WTC11 (cell line): ENCODE measurements at regions not wholly inside any gene's neighbourhood (a gene's known extent, or its start where the extent isn't known, plus 50 kb on each side); places are given as distances from the start of the nearest gene placed in this dataset.

Source experiments
- ATAC-seq: fragments of 200-7000 bp; cut with Tn5 transposase; 2 replicates; pipeline ENCODE4 v1.10.0; 2021; ENCODE audit warnings: mild to moderate bottlenecking, moderate library complexity
- CTCF ChIA-PET: fragments of 300-600 bp; sonication (Branson Sonifier 250); formaldehyde crosslinking; loops from one replicate; lab custom pipeline; 2021; ENCODE audit warnings: antibody characterized with exemption; lab: Charles Lee
- POLR2A ChIA-PET: fragments of 350-600 bp; sonication (Branson Sonifier 250); formaldehyde crosslinking; loops from one replicate; lab custom pipeline; 2021; ENCODE audit warnings: antibody characterized with exemption; lab: Charles Lee
- DNase-seq: peaks from one replicate; pipeline ENCODE4 v3.0.0; 2021; ENCODE audit warnings: low spot score
- H3K27ac Mint-ChIP-seq: 2 replicates; pipeline ENCODE4 v1.8.0; 2021; ENCODE audit warnings: mixed read lengths
- H3K27me3 Mint-ChIP-seq: 2 replicates; pipeline ENCODE4 v1.8.0; 2021; ENCODE audit warnings: low read depth, mild to moderate bottlenecking, moderate library complexity, mixed read lengths
- H3K36me3 Mint-ChIP-seq: 2 replicates; pipeline ENCODE4 v1.8.0; 2021; ENCODE audit warnings: mixed read lengths
- H3K4me1 Mint-ChIP-seq: 2 replicates; pipeline ENCODE4 v1.8.0; 2022; ENCODE audit warnings: mixed read lengths
- H3K4me3 Mint-ChIP-seq: 2 replicates; pipeline ENCODE4 v1.8.0; 2021; ENCODE audit warnings: mild to moderate bottlenecking, moderate library complexity, mixed read lengths
- H3K9me3 Mint-ChIP-seq: 2 replicates; pipeline ENCODE4 v1.8.0; 2021; ENCODE audit warnings: mixed read lengths
- AFF4 ChIP-seq: sonication (generic); formaldehyde crosslinking; IDR thresholded peaks from 2 replicates; pipeline ENCODE4 v1.8.1; 2023; ENCODE audit warnings: mild to moderate bottlenecking, missing genetic modification reagents, borderline replicate concordance
- ATF3 ChIP-seq: sonication (generic); formaldehyde crosslinking; conservative IDR thresholded peaks from 2 replicates; pipeline ENCODE4 v1.8.1; 2022; ENCODE audit warnings: mild to moderate bottlenecking, missing genetic modification reagents
- CBFB ChIP-seq: sonication (generic); formaldehyde crosslinking; IDR thresholded peaks from 2 replicates; pipeline ENCODE4 v1.8.1; 2022; ENCODE audit warnings: mild to moderate bottlenecking, low read depth, missing genetic modification reagents
- CREM ChIP-seq: sonication (generic); formaldehyde crosslinking; IDR thresholded peaks from 2 replicates; pipeline ENCODE4 v1.8.1; 2022; ENCODE audit warnings: mild to moderate bottlenecking, missing genetic modification reagents, moderate library complexity
- ERG ChIP-seq: fragments of 250-450 bp; sonication (Bioruptor Pico); IDR thresholded peaks from 2 replicates; pipeline ENCODE4 v1.8.0; 2021; ENCODE audit warnings: mild to moderate bottlenecking
- ESRRA ChIP-seq: sonication (generic); formaldehyde crosslinking; IDR thresholded peaks from 2 replicates; pipeline ENCODE4 v1.8.1; 2022; ENCODE audit warnings: mild to moderate bottlenecking, missing genetic modification reagents, borderline replicate concordance
- ETV6 ChIP-seq: sonication (generic); formaldehyde crosslinking; IDR thresholded peaks from 2 replicates; pipeline ENCODE4 v1.8.1; 2022; ENCODE audit warnings: mild to moderate bottlenecking, missing genetic modification reagents
- FOXP1 ChIP-seq: sonication (generic); formaldehyde crosslinking; IDR thresholded peaks from 2 replicates; pipeline ENCODE4 v1.8.0; 2022; ENCODE audit warnings: missing genetic modification reagents, mild to moderate bottlenecking, moderate library complexity, borderline replicate concordance
- GABPB1 ChIP-seq: sonication (generic); formaldehyde crosslinking; IDR thresholded peaks from 2 replicates; pipeline ENCODE4 v1.8.1; 2023; ENCODE audit warnings: mild to moderate bottlenecking, missing genetic modification reagents
- GTF2I ChIP-seq: fragments of 250-450 bp; sonication (Bioruptor Pico); conservative IDR thresholded peaks from 2 replicates; pipeline ENCODE4 v1.4.0; 2021; ENCODE audit warnings: mild to moderate bottlenecking
- IRF2 ChIP-seq: sonication (generic); formaldehyde crosslinking; IDR thresholded peaks from 2 replicates; pipeline ENCODE4 v1.8.0; 2022; ENCODE audit warnings: low read depth, missing genetic modification reagents, borderline replicate concordance
- JAZF1 ChIP-seq: fragments of 250-450 bp; sonication (Bioruptor Pico); IDR thresholded peaks from 2 replicates; pipeline ENCODE4 v1.9.0; 2021; ENCODE audit warnings: moderate library complexity, mild to moderate bottlenecking, inconsistent platforms
- MXD4 ChIP-seq: fragments of 250-450 bp; sonication (Bioruptor Pico); IDR thresholded peaks from 2 replicates; pipeline ENCODE4 v1.8.0; 2021; ENCODE audit warnings: mild to moderate bottlenecking, moderate library complexity, borderline replicate concordance
- NFE2L1 ChIP-seq: sonication (generic); formaldehyde crosslinking; IDR thresholded peaks from 2 replicates; pipeline ENCODE4 v1.8.1; 2023; ENCODE audit warnings: missing genetic modification reagents
- NR1H2 ChIP-seq: sonication (generic); formaldehyde crosslinking; IDR thresholded peaks from 2 replicates; pipeline ENCODE4 v1.9.0; 2021; ENCODE audit warnings: mild to moderate bottlenecking, moderate library complexity, missing genetic modification reagents
- RELA ChIP-seq: sonication (generic); formaldehyde crosslinking; IDR thresholded peaks from 2 replicates; pipeline ENCODE4 v1.8.1; 2022; ENCODE audit warnings: missing genetic modification reagents, mild to moderate bottlenecking, borderline replicate concordance
- SMAD3 ChIP-seq: sonication (generic); formaldehyde crosslinking; IDR thresholded peaks from 2 replicates; pipeline ENCODE4 v1.8.0; 2022; ENCODE audit warnings: missing genetic modification reagents, mild to moderate bottlenecking, borderline replicate concordance
- TCF7 ChIP-seq: sonication (generic); formaldehyde crosslinking; IDR thresholded peaks from 2 replicates; pipeline ENCODE4 v1.8.0; 2022; ENCODE audit warnings: mild to moderate bottlenecking, low read depth, missing genetic modification reagents, moderate library complexity
- ZNF138 ChIP-seq: sonication (generic); formaldehyde crosslinking; conservative IDR thresholded peaks from 2 replicates; pipeline ENCODE4 v1.8.1; 2022; ENCODE audit warnings: mild to moderate bottlenecking, moderate library complexity, missing genetic modification reagents
- ZNF232 ChIP-seq: sonication (generic); formaldehyde crosslinking; IDR thresholded peaks from 2 replicates; pipeline ENCODE4 v1.8.0; 2022; ENCODE audit warnings: mild to moderate bottlenecking, missing genetic modification reagents
- ZNF423 ChIP-seq: fragments of 250-450 bp; sonication (Bioruptor Pico); IDR thresholded peaks from 2 replicates; pipeline ENCODE4 v2.1.2; 2022; ENCODE audit warnings: mild to moderate bottlenecking, moderate library complexity
- ZNF512 ChIP-seq: sonication (generic); formaldehyde crosslinking; IDR thresholded peaks from 2 replicates; pipeline ENCODE4 v1.8.1; 2022; ENCODE audit warnings: missing genetic modification reagents, borderline replicate concordance
- ZNF532 ChIP-seq: fragments of 250-450 bp; sonication (Bioruptor Pico); IDR thresholded peaks from 2 replicates; pipeline ENCODE4 v1.9.0; 2021; ENCODE audit warnings: mild to moderate bottlenecking, borderline replicate concordance
- ZNF671 ChIP-seq: fragments of 250-450 bp; sonication (Bioruptor Pico); IDR thresholded peaks from 2 replicates; pipeline ENCODE4 v1.8.0; 2021; ENCODE audit warnings: mild to moderate bottlenecking

- Mint-ChIP-seq H3K9me3 (no peaks in the 10 kb centered on the region), H3K27ac (no peak overlapping the region), H3K36me3 (no peaks in the 10 kb centered on the region), H3K27me3 (no peaks in the 10 kb centered on the region), H3K4me1 (peaks cover 8% of the 10 kb centered on the region), H3K4me3 (no peak overlapping the region)
- ChIA-PET POLR2A (no interaction called here), CTCF (no interaction called here)
- TF ChIP-seq ZNF423, result no peak
- no peak for TF ChIP-seq GABPB1 (CRISPR knock-in tag)
- no peak for TF ChIP-seq FOXP1 (CRISPR knock-in tag)
- no peak for TF ChIP-seq CBFB (CRISPR knock-in tag)
- TF ChIP-seq SMAD3, result no peak
- TF ChIP-seq RELA (CRISPR knock-in tag), result no peak
- no peak for TF ChIP-seq ERG
- TF ChIP-seq ZNF532 (CRISPR knock-in tag), result no peak
- no peak for TF ChIP-seq ZNF671
- TF ChIP-seq CREM, result no peak
- TF ChIP-seq TCF7 (CRISPR knock-in tag), result no peak
- TF ChIP-seq ATF3 (CRISPR knock-in tag), result no peak
- TF ChIP-seq NFE2L1 (CRISPR knock-in tag), result no peak
- TF ChIP-seq GTF2I (CRISPR knock-in tag), result no peak
- TF ChIP-seq JAZF1 (CRISPR knock-in tag), result no peak
- no peak for TF ChIP-seq AFF4
- TF ChIP-seq NR1H2 (CRISPR knock-in tag), result no peak
- no peak for TF ChIP-seq ESRRA
- DNase-seq (no peak), ATAC-seq (no peak)
These were observed 75.3 kb upstream of the PUDP start for GRCh38 chrX:7223271-7223670.

- H3K4me1 Mint-ChIP-seq, result peaks cover 9% of the 10 kb centered on the region
- DNase-seq (no peak), ATAC-seq (no peak)
- ChIA-PET POLR2A (interaction anchor here (0.7 kb wide), 2 partner anchors 53 to 644 kb away, joined by 5 to 7 read pairs; no protein-coding TSS in a partner anchor), CTCF (no interaction called here)
- H3K9me3 Mint-ChIP-seq, result no peaks in the 10 kb centered on the region
- H3K4me3 Mint-ChIP-seq, result no peak overlapping the region
- no peaks in the 10 kb centered on the region for H3K27me3 Mint-ChIP-seq
- no peak overlapping the region for H3K27ac Mint-ChIP-seq
- no peaks in the 10 kb centered on the region for H3K36me3 Mint-ChIP-seq
- TF ChIP-seq MXD4 (CRISPR knock-in tag) (no peak), ZNF512 (CRISPR knock-in tag) (no peak), TCF7 (CRISPR knock-in tag) (no peak), ETV6 (CRISPR knock-in tag) (no peak), ZNF423 (no peak), ZNF138 (CRISPR knock-in tag) (no peak), ESRRA (no peak), ZNF232 (no peak), IRF2 (CRISPR knock-in tag) (no peak)
These were observed 72.2 kb upstream of the PUDP start for GRCh38 chrX:7220121-7220520.
